ENCODE measurements at regions not wholly inside any gene's neighbourhood (a gene's known extent, or its start where the extent isn't known, plus 50 kb on each side); places are given as distances from the start of the nearest gene placed in this dataset.

GRCh38 chr4:83664741-83665140 is 128.8 kb downstream of the GPAT3 start:
- no peak for DNase-seq (ENCODE audit: low read depth)
- TF ChIP-seq MAX (IDR thresholded peaks at IDR 0.05; ENCODE audit: low read depth, low read length) (no peak), MYC (IDR thresholded peaks at IDR 0.05; ENCODE audit: low read depth, low read length) (no peak), POLR2A (IDR thresholded peaks at IDR 0.05; ENCODE audit: extremely low read depth, insufficient read length) (no peak)
- TF ChIP-seq, protein P1, sequence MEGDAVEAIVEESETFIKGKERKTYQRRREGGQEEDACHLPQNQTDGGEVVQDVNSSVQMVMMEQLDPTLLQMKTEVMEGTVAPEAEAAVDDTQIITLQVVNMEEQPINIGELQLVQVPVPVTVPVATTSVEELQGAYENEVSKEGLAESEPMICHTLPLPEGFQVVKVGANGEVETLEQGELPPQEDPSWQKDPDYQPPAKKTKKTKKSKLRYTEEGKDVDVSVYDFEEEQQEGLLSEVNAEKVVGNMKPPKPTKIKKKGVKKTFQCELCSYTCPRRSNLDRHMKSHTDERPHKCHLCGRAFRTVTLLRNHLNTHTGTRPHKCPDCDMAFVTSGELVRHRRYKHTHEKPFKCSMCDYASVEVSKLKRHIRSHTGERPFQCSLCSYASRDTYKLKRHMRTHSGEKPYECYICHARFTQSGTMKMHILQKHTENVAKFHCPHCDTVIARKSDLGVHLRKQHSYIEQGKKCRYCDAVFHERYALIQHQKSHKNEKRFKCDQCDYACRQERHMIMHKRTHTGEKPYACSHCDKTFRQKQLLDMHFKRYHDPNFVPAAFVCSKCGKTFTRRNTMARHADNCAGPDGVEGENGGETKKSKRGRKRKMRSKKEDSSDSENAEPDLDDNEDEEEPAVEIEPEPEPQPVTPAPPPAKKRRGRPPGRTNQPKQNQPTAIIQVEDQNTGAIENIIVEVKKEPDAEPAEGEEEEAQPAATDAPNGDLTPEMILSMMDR (IDR thresholded peaks at IDR 0.05; ENCODE audit: low read depth, low read length) = no peak
- H3K4me3 ChIP-seq (ENCODE audit: low read depth, low read length) = no peak overlapping the region

- DNase-seq (ENCODE audit: low read depth) = no peak
- H3K4me3 ChIP-seq (ENCODE audit: low read depth, low read length) = no peak overlapping the region
- TF ChIP-seq, protein P1 (IDR thresholded peaks at IDR 0.05; ENCODE audit: low read depth, low read length) = no peak
- no peak for TF ChIP-seq MAX (IDR thresholded peaks at IDR 0.05; ENCODE audit: low read depth, low read length)
- no peak for TF ChIP-seq POLR2A (IDR thresholded peaks at IDR 0.05; ENCODE audit: extremely low read depth, insufficient read length)
Measured at GRCh38 chr4:83664071-83664470, 128.2 kb downstream of the GPAT3 start.

DNA sequence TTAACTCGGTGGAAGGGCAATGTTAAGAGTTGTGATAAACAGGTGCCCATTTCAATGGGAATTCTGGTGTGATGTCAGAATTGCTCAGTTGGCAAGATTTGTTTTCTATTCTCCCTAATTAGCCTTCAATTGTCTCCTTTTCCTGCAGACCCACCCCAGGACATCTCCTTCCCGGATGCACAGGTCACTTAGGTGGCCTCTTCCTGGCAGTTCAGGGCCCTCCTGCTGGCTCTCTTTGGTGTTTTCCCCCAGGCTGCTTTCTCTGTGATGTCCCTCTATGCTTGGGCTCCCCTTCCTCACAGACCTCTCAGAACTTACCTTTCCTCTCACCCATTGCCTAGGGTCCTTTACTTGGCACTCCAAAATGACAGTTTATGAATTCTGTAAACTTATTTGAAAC is 126.3 kb downstream of the GPAT3 start:
- no peak for DNase-seq (ENCODE audit: low read depth)
- TF ChIP-seq MYC (IDR thresholded peaks at IDR 0.05; ENCODE audit: low read depth, low read length) (no peak), MAX (IDR thresholded peaks at IDR 0.05; ENCODE audit: low read depth, low read length) (no peak), POLR2A (IDR thresholded peaks at IDR 0.05; ENCODE audit: extremely low read depth, insufficient read length) (no peak)
- TF ChIP-seq, protein P1 (IDR thresholded peaks at IDR 0.05; ENCODE audit: low read depth, low read length) = no peak
- no peak overlapping the region for H3K4me3 ChIP-seq (ENCODE audit: low read depth, low read length)

GRCh38 chr4:83661359-83661758 is 125.5 kb downstream of the GPAT3 start:
- H3K4me3 ChIP-seq (ENCODE audit: low read depth, low read length) = no peak overlapping the region
- no peak for DNase-seq (ENCODE audit: low read depth)
- TF ChIP-seq, protein P1 (IDR thresholded peaks at IDR 0.05; ENCODE audit: low read depth, low read length) = no peak
- no peak for TF ChIP-seq POLR2A (IDR thresholded peaks at IDR 0.05; ENCODE audit: extremely low read depth, insufficient read length)
- no peak for TF ChIP-seq MYC (IDR thresholded peaks at IDR 0.05; ENCODE audit: low read depth, low read length)
- TF ChIP-seq MAX (IDR thresholded peaks at IDR 0.05; ENCODE audit: low read depth, low read length) = no peak

DNA sequence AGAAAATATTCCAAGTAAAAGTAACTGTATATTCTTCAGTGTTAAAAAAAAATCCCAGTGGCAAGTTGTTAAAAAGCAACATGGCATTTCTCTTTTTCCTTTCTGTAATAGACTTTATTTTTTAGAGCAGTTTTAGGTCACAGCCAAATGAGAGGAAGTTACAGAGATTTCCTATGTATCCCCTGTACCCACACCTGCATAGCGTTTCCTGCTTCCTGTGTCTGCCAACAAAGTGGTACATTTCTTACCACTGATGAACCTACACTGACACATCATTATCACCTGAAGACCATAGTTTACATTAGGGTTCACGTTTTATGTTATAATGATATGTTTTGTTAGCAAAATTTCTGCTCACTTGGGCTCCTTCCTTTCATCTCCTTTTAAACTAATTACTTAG is 124.7 kb downstream of the GPAT3 start:
- DNase-seq (ENCODE audit: low read depth) = no peak
- H3K4me3 ChIP-seq (ENCODE audit: low read depth, low read length) = no peak overlapping the region
- TF ChIP-seq MAX (IDR thresholded peaks at IDR 0.05; ENCODE audit: low read depth, low read length) = no peak
- TF ChIP-seq, protein P1 (IDR thresholded peaks at IDR 0.05; ENCODE audit: low read depth, low read length) = no peak
- TF ChIP-seq MYC (IDR thresholded peaks at IDR 0.05; ENCODE audit: low read depth, low read length) = no peak
- no peak for TF ChIP-seq POLR2A (IDR thresholded peaks at IDR 0.05; ENCODE audit: extremely low read depth, insufficient read length)

DNA sequence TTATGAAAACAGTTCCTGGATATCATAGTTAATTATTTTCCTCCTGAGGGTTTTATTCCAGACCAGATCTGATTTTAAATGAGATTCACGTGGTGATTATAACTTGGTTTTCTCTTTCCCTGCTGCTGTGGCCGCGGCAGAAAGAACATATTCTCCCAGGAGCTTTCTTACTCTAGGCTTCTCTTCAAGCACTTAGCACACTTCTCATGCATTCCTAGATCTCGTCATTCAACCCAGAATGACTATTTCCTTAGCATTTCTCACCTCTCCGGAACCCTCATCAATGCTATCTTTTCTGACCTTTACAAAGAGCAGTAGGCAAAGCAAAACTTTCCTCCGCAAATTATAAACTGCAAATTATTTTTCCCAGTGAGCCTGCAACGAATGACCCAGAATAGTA is 122.9 kb downstream of the GPAT3 start:
- TF ChIP-seq MAX (IDR thresholded peaks at IDR 0.05; ENCODE audit: low read depth, low read length) (no peak), MYC (IDR thresholded peaks at IDR 0.05; ENCODE audit: low read depth, low read length) (no peak), POLR2A (IDR thresholded peaks at IDR 0.05; ENCODE audit: extremely low read depth, insufficient read length) (no peak)
- TF ChIP-seq, protein P1 (IDR thresholded peaks at IDR 0.05; ENCODE audit: low read depth, low read length) = no peak
- H3K4me3 ChIP-seq (ENCODE audit: low read depth, low read length) = no peak overlapping the region
- no peak for DNase-seq (ENCODE audit: low read depth)
